Endothelial cell of umbilical vein (primary cell): ENCODE measurements at regions not wholly inside any gene's neighbourhood (a gene's known extent, or its start where the extent isn't known, plus 50 kb on each side); places are given as distances from the start of the nearest gene placed in this dataset.
A peak's percentile ranks its signal among the peaks of the same experiment; 100 is the strongest.

ENCODE experiments used
- BruUV-seq: library from RNA; stranded (reverse); fragments of 400-500 nt; replicated peaks from 2 replicates; lab custom pipeline; 2021; lab: Mats Ljungman, UMichigan
- CTCF ChIA-PET: fragments of 300-600, 350-600 bp; sonication (Branson Sonifier 250); formaldehyde crosslinking; loops from one replicate; lab custom pipeline; 2021; ENCODE audit warnings: antibody characterized with exemption, inconsistent platforms; lab: Charles Lee
- POLR2A ChIA-PET: fragments of 300-600, 350-600 bp; sonication (Branson Sonifier 250); formaldehyde crosslinking; loops from one replicate; lab custom pipeline; 2021; ENCODE audit warnings: antibody characterized with exemption, inconsistent platforms; lab: Charles Lee
- DNase-seq: peaks from one replicate; pipeline ENCODE4 v3.0.0-alpha.2; 2011; ENCODE audit warnings: low read depth, low spot score
- FAIRE-seq: peaks from 2 replicates; lab custom pipeline; 2011; peaks lifted over from hg19 to GRCh38; lab: Jason Lieb, UNC
- H2AFZ ChIP-seq: 2 replicates; pipeline ENCODE4 v1.6.0; 2012; ENCODE audit warnings: low read depth, low read length, control low read depth, inconsistent platforms
- H3K27ac ChIP-seq: 2 replicates; pipeline ENCODE4 v1.5.1; 2011; ENCODE audit warnings: low read depth, mild to moderate bottlenecking, control low read depth, low read length, moderate library complexity; ENCODE audit not compliant: insufficient read depth
- H3K27me3 ChIP-seq, 2 experiments: 2 replicates each; pipeline versions ENCODE4 v1.6.0 to v1.6.1; 2011; ENCODE audit warnings: low read length in 2 of 2, mixed read lengths in 1 of 2; ENCODE audit not compliant: control insufficient read depth in 2 of 2, insufficient read depth in 2 of 2
- H3K36me3 ChIP-seq, 2 experiments: 2 replicates in 1 of 2; 3 replicates in 1 of 2; pipeline ENCODE4 v1.5.1; 2011; ENCODE audit warnings: low read length in 2 of 2, mild to moderate bottlenecking in 1 of 2, moderate library complexity in 1 of 2; ENCODE audit not compliant: control insufficient read depth in 2 of 2, insufficient read depth in 2 of 2; ENCODE audit errors: extremely low read depth in 1 of 2
- H3K4me1 ChIP-seq: 3 replicates; pipeline ENCODE4 v1.5.1; 2011; ENCODE audit warnings: mild to moderate bottlenecking, low read length; ENCODE audit not compliant: control insufficient read depth, insufficient read depth; ENCODE audit errors: extremely low read depth
- H3K4me2 ChIP-seq: 2 replicates; pipeline ENCODE4 v1.6.1; 2011; ENCODE audit warnings: low read length, control low read depth, mixed read lengths; ENCODE audit not compliant: insufficient read depth
- H3K4me3 ChIP-seq, 3 experiments: fragments of 200-600 bp in 1 of 3; sonication (generic), shearing (Covaris generic) in 1 of 3; replicated peaks in 1 of 3; 2 replicates each; pipeline ENCODE4 v1.5.1; 2011 to 2016; ENCODE audit warnings: control low read depth in 3 of 3, low read length in 3 of 3, mild to moderate bottlenecking in 2 of 3, inconsistent platforms in 1 of 3, low read depth in 1 of 3, moderate library complexity in 1 of 3; ENCODE audit not compliant: insufficient read depth in 1 of 3
- H3K79me2 ChIP-seq: 2 replicates; pipeline ENCODE4 v1.6.0; 2012; ENCODE audit warnings: low read length, inconsistent platforms; ENCODE audit not compliant: control insufficient read depth, insufficient read depth
- H3K9ac ChIP-seq: replicated peaks from 2 replicates; pipeline ENCODE3; 2011; ENCODE audit warnings: low read length, control low read depth; ENCODE audit not compliant: insufficient read depth; ENCODE audit errors: extremely low read depth
- H3K9me1 ChIP-seq: replicated peaks from 3 replicates; pipeline ENCODE4 v1.6.0; 2011; ENCODE audit warnings: mild to moderate bottlenecking, low read length; ENCODE audit not compliant: control insufficient read depth, insufficient read depth; ENCODE audit errors: extremely low read depth
- H3K9me3 ChIP-seq: replicated peaks from 2 replicates; pipeline ENCODE4 v1.5.1; 2012; ENCODE audit warnings: low read length, inconsistent platforms; ENCODE audit not compliant: control insufficient read depth, insufficient read depth
- H4K20me1 ChIP-seq: replicated peaks from 2 replicates; pipeline ENCODE3; 2011; ENCODE audit warnings: mild to moderate bottlenecking, low read length; ENCODE audit not compliant: control insufficient read depth, insufficient read depth; ENCODE audit errors: extremely low read depth
- EZH2 ChIP-seq: IDR thresholded peaks from 2 replicates; pipeline ENCODE4 v1.6.1; 2012; ENCODE audit warnings: borderline replicate concordance, low read depth, mild to moderate bottlenecking, moderate library complexity, low read length, inconsistent platforms; ENCODE audit not compliant: severe bottlenecking
- GATA2 ChIP-seq: IDR thresholded peaks from 2 replicates; pipeline ENCODE4 v1.7.0; 2011; ENCODE audit warnings: low read depth, mild to moderate bottlenecking, moderate library complexity, mixed read lengths, low read length; ENCODE audit not compliant: insufficient read length, insufficient read depth
- POLR2AphosphoS5 ChIP-seq: IDR thresholded peaks from 2 replicates; pipeline ENCODE4 v1.6.1; 2012; ENCODE audit warnings: low read depth, mild to moderate bottlenecking, control low read depth, low read length, moderate library complexity; ENCODE audit not compliant: insufficient read depth
- dilution Hi-C: fragments of 300-500 bp; cut with MboI; formaldehyde crosslinking; loops from one replicate; pipeline ENCODE4 v1.15.0; 2019; ENCODE audit warnings: low sequenced_read_pairs; ENCODE audit not compliant: extremely low pct_ligation_motif_present
- intact Hi-C: fragments of 100-400 bp; cut with micrococcal nuclease; formaldehyde crosslinking; loops from one replicate; pipeline ENCODE4 v1.10.0; 2022
- TF ChIP-seq, protein P1 (sequence below), 2 donors: IDR thresholded peaks; 1 replicate in 1 of 2; 2 replicates in 1 of 2; pipeline ENCODE4 v1.5.1; 2011; ENCODE audit warnings: low read length in 2 of 2, mild to moderate bottlenecking in 2 of 2, moderate library complexity in 2 of 2, control low read depth in 1 of 2, inconsistent platforms in 1 of 2, low read depth in 1 of 2; ENCODE audit not compliant: insufficient read depth in 1 of 2; ENCODE audit errors: extremely low read depth in 1 of 2
- TF ChIP-seq, protein P2 (sequence below): IDR thresholded peaks from 2 replicates; pipeline ENCODE4 v1.6.1; 2011; ENCODE audit not compliant: insufficient read depth, insufficient read length

DNA sequence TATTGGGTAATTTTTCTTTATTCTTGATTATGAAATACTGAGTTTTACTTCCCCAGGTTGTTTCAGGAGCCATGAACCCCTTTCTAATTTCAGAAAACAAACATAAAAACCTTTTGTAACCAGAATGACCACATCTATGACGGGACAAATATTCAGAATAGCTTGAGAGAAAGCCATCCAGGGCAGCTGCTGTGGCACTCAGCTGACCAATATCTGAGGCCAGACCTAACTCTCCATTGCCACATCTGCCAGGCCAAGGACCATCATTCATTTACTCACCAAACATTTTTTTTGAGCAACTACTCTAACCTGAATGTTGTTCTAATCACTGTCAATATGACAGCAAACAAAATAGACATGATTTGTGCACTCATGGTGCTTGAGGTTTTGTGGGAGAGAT lies 608.3 kb upstream of the PKN2 start:
- no peak overlapping the region for H3K4me3 ChIP-seq
- H4K20me1 ChIP-seq = no peaks in the 10 kb centered on the region
- peaks cover 1 to 2% of the 10 kb centered on the region in 2 experiments for H3K27me3 ChIP-seq
- no peaks in the 10 kb centered on the region for H3K4me1 ChIP-seq
- no peak overlapping the region for H3K9ac ChIP-seq
- H3K4me2 ChIP-seq = no peak overlapping the region
- ChIA-PET CTCF (interaction anchor here (2.1 kb wide), 1 partner anchor 14 kb away, joined by 10 read pairs; no protein-coding TSS in a partner anchor), POLR2A (no interaction called here)
- no peaks in the 10 kb centered on the region for H3K9me1 ChIP-seq
- no peak for FAIRE-seq
- no peak overlapping the region for H2AFZ ChIP-seq
- DNase-seq = no peak
- no TSS peak for BruUV-seq
- no peaks in the 10 kb centered on the region for H3K36me3 ChIP-seq
- dilution Hi-C loops (no loop called here), intact Hi-C loops (loop anchor here (5.0 kb wide), 1 partner anchor 944 kb away; no protein-coding TSS in a partner anchor)
- no peak overlapping the region for H3K27ac ChIP-seq
- no peaks in the 10 kb centered on the region for H3K9me3 ChIP-seq
- TF ChIP-seq EZH2 = no peak
- TF ChIP-seq POLR2AphosphoS5 = no peak
- TF ChIP-seq, protein P1, sequence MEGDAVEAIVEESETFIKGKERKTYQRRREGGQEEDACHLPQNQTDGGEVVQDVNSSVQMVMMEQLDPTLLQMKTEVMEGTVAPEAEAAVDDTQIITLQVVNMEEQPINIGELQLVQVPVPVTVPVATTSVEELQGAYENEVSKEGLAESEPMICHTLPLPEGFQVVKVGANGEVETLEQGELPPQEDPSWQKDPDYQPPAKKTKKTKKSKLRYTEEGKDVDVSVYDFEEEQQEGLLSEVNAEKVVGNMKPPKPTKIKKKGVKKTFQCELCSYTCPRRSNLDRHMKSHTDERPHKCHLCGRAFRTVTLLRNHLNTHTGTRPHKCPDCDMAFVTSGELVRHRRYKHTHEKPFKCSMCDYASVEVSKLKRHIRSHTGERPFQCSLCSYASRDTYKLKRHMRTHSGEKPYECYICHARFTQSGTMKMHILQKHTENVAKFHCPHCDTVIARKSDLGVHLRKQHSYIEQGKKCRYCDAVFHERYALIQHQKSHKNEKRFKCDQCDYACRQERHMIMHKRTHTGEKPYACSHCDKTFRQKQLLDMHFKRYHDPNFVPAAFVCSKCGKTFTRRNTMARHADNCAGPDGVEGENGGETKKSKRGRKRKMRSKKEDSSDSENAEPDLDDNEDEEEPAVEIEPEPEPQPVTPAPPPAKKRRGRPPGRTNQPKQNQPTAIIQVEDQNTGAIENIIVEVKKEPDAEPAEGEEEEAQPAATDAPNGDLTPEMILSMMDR (IDR thresholded peaks at IDR 0.05; ENCODE audit: extremely low read depth in 1 of 2, insufficient read depth in 1 of 2, low read depth in 1 of 2, low read length in 2 of 2) = no peak
- H3K79me2 ChIP-seq = no peaks in the 10 kb centered on the region

DNA sequence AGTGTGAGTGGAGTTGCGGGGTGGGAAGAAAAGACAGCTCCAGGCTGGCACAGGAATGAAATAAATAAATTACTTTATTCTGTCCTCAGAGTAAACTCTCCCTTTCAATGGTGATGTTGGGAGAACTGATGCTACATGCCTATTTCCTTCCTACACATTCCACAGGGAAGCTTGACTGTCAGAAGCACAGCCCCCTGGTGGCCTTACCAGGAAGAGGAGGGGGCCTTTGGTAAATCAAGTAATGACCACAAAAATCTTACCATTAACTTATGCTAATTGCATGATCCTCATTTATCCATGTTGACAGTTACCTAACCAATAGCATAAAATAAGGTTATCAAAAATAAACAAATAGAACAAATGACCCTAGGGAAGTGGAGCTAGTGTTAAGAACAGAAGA lies 605.0 kb upstream of the PKN2 start:
- Histone ChIP-seq H3K36me3 (no peaks in the 10 kb centered on the region), H3K27ac (no peak overlapping the region), H2AFZ (no peak overlapping the region), H3K79me2 (no peaks in the 10 kb centered on the region), H3K9me3 (no peaks in the 10 kb centered on the region), H3K9me1 (no peaks in the 10 kb centered on the region), H3K4me2 (no peak overlapping the region), H4K20me1 (no peaks in the 10 kb centered on the region), H3K4me1 (no peaks in the 10 kb centered on the region), H3K27me3 (peaks cover 0 to 1% of the 10 kb centered on the region in 2 experiments), H3K9ac (no peak overlapping the region), H3K4me3 (no peak overlapping the region)
- FAIRE-seq (no peak), DNase-seq (peak; percentile 8)
- no TSS peak for BruUV-seq
- ChIA-PET CTCF (interaction anchor here (0.6 to 1.6 kb wide), 12 partner anchors 10 to 787 kb away, joined by 3 to 5 read pairs (median 3); no protein-coding TSS in a partner anchor), POLR2A (no interaction called here)
- TF ChIP-seq GATA2 = no peak
- TF ChIP-seq, protein P1 (IDR thresholded peaks at IDR 0.05; ENCODE audit: extremely low read depth in 1 of 2, insufficient read depth in 1 of 2, low read depth in 1 of 2, low read length in 2 of 2) = peak; percentile 39 to 44
- TF ChIP-seq, protein P2, sequence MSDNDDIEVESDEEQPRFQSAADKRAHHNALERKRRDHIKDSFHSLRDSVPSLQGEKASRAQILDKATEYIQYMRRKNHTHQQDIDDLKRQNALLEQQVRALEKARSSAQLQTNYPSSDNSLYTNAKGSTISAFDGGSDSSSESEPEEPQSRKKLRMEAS = no peak
- intact Hi-C loops = loop anchor here (1.0 to 5.0 kb wide), 3 partner anchors 783 to 947 kb away; no protein-coding TSS in a partner anchor
- dilution Hi-C loops = no loop called here
